ENCODE measurements at regions not wholly inside any gene's neighbourhood (a gene's known extent, or its start where the extent isn't known, plus 50 kb on each side); places are given as distances from the start of the nearest gene placed in this dataset.
A peak's percentile ranks its signal among the peaks of the same experiment; 100 is the strongest.

DNA sequence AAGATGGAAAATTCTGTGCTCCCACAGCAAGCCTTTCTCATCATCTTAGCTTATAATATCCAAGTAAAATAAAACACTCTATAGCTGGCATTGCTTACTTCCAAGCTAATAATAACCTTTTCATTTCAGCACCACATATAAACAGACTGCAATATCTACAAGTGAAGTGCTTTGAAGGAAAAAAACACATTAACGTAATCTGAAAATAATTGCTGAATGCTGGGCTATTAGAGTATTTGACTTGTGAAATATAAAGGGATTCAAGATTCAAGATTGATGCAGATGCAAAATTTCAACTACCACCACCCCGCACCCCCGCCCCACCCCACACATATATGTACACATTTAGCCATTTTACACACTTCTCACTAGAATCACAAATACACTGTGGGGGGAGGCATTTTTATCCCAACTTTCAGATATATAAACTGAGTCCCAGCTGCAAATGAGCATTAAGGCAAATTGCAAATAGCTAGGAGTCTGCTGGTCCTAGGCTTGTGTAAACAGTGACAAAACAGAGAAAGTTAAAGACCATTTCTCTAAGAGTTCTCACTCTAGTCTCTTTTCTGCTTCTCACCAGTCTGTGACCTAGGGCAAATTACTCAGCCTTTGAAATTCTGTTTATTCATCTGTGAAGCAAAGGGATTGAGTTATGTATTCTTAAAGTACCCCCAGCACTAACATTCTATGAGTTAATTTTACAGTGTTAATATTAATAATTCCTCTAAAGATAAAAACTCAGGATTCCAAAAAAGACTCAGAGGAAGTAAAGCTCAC lies 489.4 kb downstream of the PRELID2 start:
- no peak overlapping the region for H2AFZ ChIP-seq (ENCODE audit: low read depth, low read length)
- peak; percentile 14 for DNase-seq (ENCODE audit: low read depth)
- H3K27me3 Mint-ChIP-seq (ENCODE audit: low read depth, unreplicated experiment), result no peaks in the 10 kb centered on the region
- H3K4me1 Mint-ChIP-seq (ENCODE audit: low read depth, unreplicated experiment), result peaks cover 15% of the 10 kb centered on the region
- no peaks in the 10 kb centered on the region for H3K36me3 Mint-ChIP-seq (ENCODE audit: low read depth, unreplicated experiment)
- TF ChIP-seq, protein P1, sequence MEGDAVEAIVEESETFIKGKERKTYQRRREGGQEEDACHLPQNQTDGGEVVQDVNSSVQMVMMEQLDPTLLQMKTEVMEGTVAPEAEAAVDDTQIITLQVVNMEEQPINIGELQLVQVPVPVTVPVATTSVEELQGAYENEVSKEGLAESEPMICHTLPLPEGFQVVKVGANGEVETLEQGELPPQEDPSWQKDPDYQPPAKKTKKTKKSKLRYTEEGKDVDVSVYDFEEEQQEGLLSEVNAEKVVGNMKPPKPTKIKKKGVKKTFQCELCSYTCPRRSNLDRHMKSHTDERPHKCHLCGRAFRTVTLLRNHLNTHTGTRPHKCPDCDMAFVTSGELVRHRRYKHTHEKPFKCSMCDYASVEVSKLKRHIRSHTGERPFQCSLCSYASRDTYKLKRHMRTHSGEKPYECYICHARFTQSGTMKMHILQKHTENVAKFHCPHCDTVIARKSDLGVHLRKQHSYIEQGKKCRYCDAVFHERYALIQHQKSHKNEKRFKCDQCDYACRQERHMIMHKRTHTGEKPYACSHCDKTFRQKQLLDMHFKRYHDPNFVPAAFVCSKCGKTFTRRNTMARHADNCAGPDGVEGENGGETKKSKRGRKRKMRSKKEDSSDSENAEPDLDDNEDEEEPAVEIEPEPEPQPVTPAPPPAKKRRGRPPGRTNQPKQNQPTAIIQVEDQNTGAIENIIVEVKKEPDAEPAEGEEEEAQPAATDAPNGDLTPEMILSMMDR (IDR thresholded peaks at IDR 0.05; ENCODE audit: insufficient read depth, low read depth, low read length), result no peak
- no peak for TF ChIP-seq EZH2 (IDR thresholded peaks at IDR 0.05; ENCODE audit: insufficient read depth, low read length)
- H4K20me1 ChIP-seq (ENCODE audit: insufficient read depth, low read length), result no peaks in the 10 kb centered on the region
- peak overlapping the region; percentile 12 for H3K4me2 ChIP-seq (ENCODE audit: low read length)
- H3K4me3 Mint-ChIP-seq (ENCODE audit: unreplicated experiment), result no peak overlapping the region
- H3K4me3 ChIP-seq (ENCODE audit: insufficient read depth, low read depth, low read length), result no peak overlapping the region
- FAIRE-seq, result no peak
- peaks cover 14% of the 10 kb centered on the region for H3K4me1 ChIP-seq (ENCODE audit: insufficient read depth, low read length)
- no peak overlapping the region for H3K9ac ChIP-seq (ENCODE audit: low read length)
- H3K9me3 ChIP-seq (ENCODE audit: insufficient read depth, low read depth, low read length), result no peaks in the 10 kb centered on the region
- peaks cover 4% of the 10 kb centered on the region for H3K9me3 Mint-ChIP-seq (ENCODE audit: unreplicated experiment)
- H3K36me3 ChIP-seq (ENCODE audit: insufficient read depth, low read length), result no peaks in the 10 kb centered on the region
- H3K79me2 ChIP-seq (ENCODE audit: insufficient read depth, low read length), result no peaks in the 10 kb centered on the region
- H3K27ac ChIP-seq (ENCODE audit: low read depth, low read length), result no peak overlapping the region
- no peak overlapping the region for H3K27ac Mint-ChIP-seq (ENCODE audit: unreplicated experiment)
- no peaks in the 10 kb centered on the region for H3K27me3 ChIP-seq (ENCODE audit: insufficient read depth, low read length)

DNA sequence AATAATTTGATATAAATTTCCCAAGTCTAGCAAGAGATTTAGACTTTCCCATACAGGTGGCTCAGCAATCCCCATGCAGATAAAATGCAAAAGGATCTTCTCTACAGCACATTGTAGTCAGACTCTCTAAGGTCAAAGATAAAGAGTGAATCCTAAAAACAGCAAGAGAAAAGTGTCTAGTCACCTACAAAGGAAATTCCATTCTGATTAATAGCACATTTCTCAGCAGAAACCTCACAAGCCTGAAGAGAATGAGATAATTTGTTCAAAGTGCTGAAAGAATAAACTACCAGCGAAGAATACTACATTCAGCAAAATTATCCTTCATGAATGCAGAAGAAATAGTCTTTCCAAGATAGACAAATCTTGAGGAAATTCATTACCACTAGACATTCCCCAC lies 493.3 kb downstream of the PRELID2 start:
- Histone ChIP-seq H2AFZ (ENCODE audit: low read depth, low read length) (no peak overlapping the region), H3K4me2 (ENCODE audit: low read length) (no peak overlapping the region), H3K4me3 (ENCODE audit: insufficient read depth, low read depth, low read length) (no peak overlapping the region), H4K20me1 (ENCODE audit: insufficient read depth, low read length) (no peaks in the 10 kb centered on the region), H3K9ac (ENCODE audit: low read length) (no peak overlapping the region), H3K36me3 (ENCODE audit: insufficient read depth, low read length) (no peaks in the 10 kb centered on the region), H3K9me3 (ENCODE audit: insufficient read depth, low read depth, low read length) (no peaks in the 10 kb centered on the region), H3K27me3 (ENCODE audit: insufficient read depth, low read length) (no peaks in the 10 kb centered on the region), H3K4me1 (ENCODE audit: insufficient read depth, low read length) (peaks cover 5% of the 10 kb centered on the region), H3K79me2 (ENCODE audit: insufficient read depth, low read length) (no peaks in the 10 kb centered on the region), H3K27ac (ENCODE audit: low read depth, low read length) (no peak overlapping the region)
- peaks cover 4% of the 10 kb centered on the region for H3K9me3 Mint-ChIP-seq (ENCODE audit: unreplicated experiment)
- H3K4me1 Mint-ChIP-seq (ENCODE audit: low read depth, unreplicated experiment), result peaks cover 8% of the 10 kb centered on the region
- H3K36me3 Mint-ChIP-seq (ENCODE audit: low read depth, unreplicated experiment), result no peaks in the 10 kb centered on the region
- H3K4me3 Mint-ChIP-seq (ENCODE audit: unreplicated experiment), result no peak overlapping the region
- H3K27ac Mint-ChIP-seq (ENCODE audit: unreplicated experiment), result peak overlapping the region; percentile 58
- H3K27me3 Mint-ChIP-seq (ENCODE audit: low read depth, unreplicated experiment), result no peaks in the 10 kb centered on the region
- TF ChIP-seq, protein P1 (IDR thresholded peaks at IDR 0.05; ENCODE audit: insufficient read depth, low read depth, low read length), result no peak
- no peak for TF ChIP-seq EZH2 (IDR thresholded peaks at IDR 0.05; ENCODE audit: insufficient read depth, low read length)
- FAIRE-seq, result peak; percentile 39
- no peak for DNase-seq (ENCODE audit: low read depth)

- no peaks in the 10 kb centered on the region for H3K36me3 Mint-ChIP-seq (ENCODE audit: low read depth, unreplicated experiment)
Measured at GRCh38 chr5:145340099-145340498, 495.0 kb downstream of the PRELID2 start.

More at GRCh38 chr5:145340099-145340498, 495.0 kb downstream of the PRELID2 start:
- Histone ChIP-seq H3K4me3 (ENCODE audit: insufficient read depth, low read depth, low read length) (no peak overlapping the region), H3K9ac (ENCODE audit: low read length) (no peak overlapping the region), H3K27ac (ENCODE audit: low read depth, low read length) (no peak overlapping the region), H2AFZ (ENCODE audit: low read depth, low read length) (no peak overlapping the region), H3K4me2 (ENCODE audit: low read length) (no peak overlapping the region), H3K27me3 (ENCODE audit: insufficient read depth, low read length) (no peaks in the 10 kb centered on the region), H4K20me1 (ENCODE audit: insufficient read depth, low read length) (no peaks in the 10 kb centered on the region), H3K9me3 (ENCODE audit: insufficient read depth, low read depth, low read length) (no peaks in the 10 kb centered on the region), H3K36me3 (ENCODE audit: insufficient read depth, low read length) (no peaks in the 10 kb centered on the region), H3K79me2 (ENCODE audit: insufficient read depth, low read length) (no peaks in the 10 kb centered on the region), H3K4me1 (ENCODE audit: insufficient read depth, low read length) (no peaks in the 10 kb centered on the region)
- TF ChIP-seq EZH2 (IDR thresholded peaks at IDR 0.05; ENCODE audit: insufficient read depth, low read length), result no peak
- TF ChIP-seq, protein P1 (IDR thresholded peaks at IDR 0.05; ENCODE audit: insufficient read depth, low read depth, low read length), result no peak
- H3K9me3 Mint-ChIP-seq (ENCODE audit: unreplicated experiment), result peaks cover 10% of the 10 kb centered on the region
- no peak overlapping the region for H3K27ac Mint-ChIP-seq (ENCODE audit: unreplicated experiment)
- DNase-seq (ENCODE audit: low read depth) (no peak), FAIRE-seq (no peak)
- H3K27me3 Mint-ChIP-seq (ENCODE audit: low read depth, unreplicated experiment), result no peaks in the 10 kb centered on the region
- no peak overlapping the region for H3K4me3 Mint-ChIP-seq (ENCODE audit: unreplicated experiment)
- no peaks in the 10 kb centered on the region for H3K4me1 Mint-ChIP-seq (ENCODE audit: low read depth, unreplicated experiment)

Measured in astrocyte (in vitro differentiated cells and primary cell).